ENCODE measurements at regions not wholly inside any gene's neighbourhood (a gene's known extent, or its start where the extent isn't known, plus 50 kb on each side); places are given as distances from the start of the nearest gene placed in this dataset.
"Not testable (repeated sequence)": the region's sequence is repeated elsewhere in the genome, so short reads cannot be mapped to it uniquely, and the experiment has no call there.

DNA sequence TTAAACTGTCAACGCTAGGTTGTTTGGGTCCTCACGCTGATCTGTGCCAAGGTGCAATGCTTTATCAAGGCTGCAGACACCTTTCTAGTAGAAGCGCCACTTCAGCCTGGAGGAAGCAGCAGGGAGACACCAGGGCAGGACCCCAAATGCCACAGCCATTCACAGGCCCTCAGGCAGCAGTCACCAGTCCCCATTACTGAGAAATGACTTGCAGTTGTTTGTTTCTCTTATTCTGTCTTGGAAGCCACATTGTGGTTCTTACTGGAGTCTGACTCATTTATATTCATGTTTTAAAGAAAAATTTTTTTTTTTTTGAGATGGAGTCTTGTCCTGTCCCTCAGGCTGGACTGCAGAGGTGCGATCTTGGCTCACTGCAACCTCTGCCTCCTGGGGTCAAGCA is 328.9 kb upstream of the ANKRD20A1 start:
- TF ChIP-seq, protein P1, sequence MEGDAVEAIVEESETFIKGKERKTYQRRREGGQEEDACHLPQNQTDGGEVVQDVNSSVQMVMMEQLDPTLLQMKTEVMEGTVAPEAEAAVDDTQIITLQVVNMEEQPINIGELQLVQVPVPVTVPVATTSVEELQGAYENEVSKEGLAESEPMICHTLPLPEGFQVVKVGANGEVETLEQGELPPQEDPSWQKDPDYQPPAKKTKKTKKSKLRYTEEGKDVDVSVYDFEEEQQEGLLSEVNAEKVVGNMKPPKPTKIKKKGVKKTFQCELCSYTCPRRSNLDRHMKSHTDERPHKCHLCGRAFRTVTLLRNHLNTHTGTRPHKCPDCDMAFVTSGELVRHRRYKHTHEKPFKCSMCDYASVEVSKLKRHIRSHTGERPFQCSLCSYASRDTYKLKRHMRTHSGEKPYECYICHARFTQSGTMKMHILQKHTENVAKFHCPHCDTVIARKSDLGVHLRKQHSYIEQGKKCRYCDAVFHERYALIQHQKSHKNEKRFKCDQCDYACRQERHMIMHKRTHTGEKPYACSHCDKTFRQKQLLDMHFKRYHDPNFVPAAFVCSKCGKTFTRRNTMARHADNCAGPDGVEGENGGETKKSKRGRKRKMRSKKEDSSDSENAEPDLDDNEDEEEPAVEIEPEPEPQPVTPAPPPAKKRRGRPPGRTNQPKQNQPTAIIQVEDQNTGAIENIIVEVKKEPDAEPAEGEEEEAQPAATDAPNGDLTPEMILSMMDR (IDR thresholded peaks at IDR 0.05): not testable (repeated sequence)
- TF ChIP-seq POLR2AphosphoS5, POLR2A (IDR thresholded peaks at IDR 0.05): not testable (repeated sequence)

Data from upper lobe of left lung (tissue), 4 donors.